Endothelial cell (in vitro differentiated cells): ENCODE measurements at regions not wholly inside any gene's neighbourhood (a gene's known extent, or its start where the extent isn't known, plus 50 kb on each side); places are given as distances from the start of the nearest gene placed in this dataset.

Source experiments
- DNase-seq: peaks from one replicate; pipeline ENCODE4 v3.0.0; 2021; ENCODE audit warnings: low spot score
- H3K27ac Mint-ChIP-seq: one replicate; pipeline ENCODE4 v1.8.0; 2021; ENCODE audit warnings: mixed read lengths, inconsistent platforms; ENCODE audit not compliant: unreplicated experiment
- H3K27me3 Mint-ChIP-seq: one replicate; pipeline ENCODE4 v1.8.0; 2021; ENCODE audit warnings: mild to moderate bottlenecking, moderate library complexity, mixed read lengths, inconsistent platforms; ENCODE audit not compliant: unreplicated experiment
- H3K36me3 Mint-ChIP-seq: one replicate; pipeline ENCODE4 v1.8.0; 2021; ENCODE audit warnings: mild to moderate bottlenecking, low read depth, mixed read lengths, inconsistent platforms; ENCODE audit not compliant: unreplicated experiment
- H3K4me1 Mint-ChIP-seq: one replicate; pipeline ENCODE4 v1.8.0; 2021; ENCODE audit warnings: mild to moderate bottlenecking, mixed read lengths, inconsistent platforms; ENCODE audit not compliant: unreplicated experiment
- H3K4me3 Mint-ChIP-seq: one replicate; pipeline ENCODE4 v1.8.0; 2021; ENCODE audit warnings: mild to moderate bottlenecking, mixed read lengths, inconsistent platforms; ENCODE audit not compliant: unreplicated experiment
- H3K9me3 Mint-ChIP-seq: one replicate; pipeline ENCODE4 v1.8.0; 2021; ENCODE audit warnings: mixed read lengths, inconsistent platforms; ENCODE audit not compliant: unreplicated experiment
- CTCF ChIP-seq: fragments of 200-600 bp; sonication (generic); IDR thresholded peaks from one replicate; pipeline ENCODE4 v1.5.0; 2021; ENCODE audit warnings: antibody characterized with exemption; ENCODE audit not compliant: unreplicated experiment

DNA sequence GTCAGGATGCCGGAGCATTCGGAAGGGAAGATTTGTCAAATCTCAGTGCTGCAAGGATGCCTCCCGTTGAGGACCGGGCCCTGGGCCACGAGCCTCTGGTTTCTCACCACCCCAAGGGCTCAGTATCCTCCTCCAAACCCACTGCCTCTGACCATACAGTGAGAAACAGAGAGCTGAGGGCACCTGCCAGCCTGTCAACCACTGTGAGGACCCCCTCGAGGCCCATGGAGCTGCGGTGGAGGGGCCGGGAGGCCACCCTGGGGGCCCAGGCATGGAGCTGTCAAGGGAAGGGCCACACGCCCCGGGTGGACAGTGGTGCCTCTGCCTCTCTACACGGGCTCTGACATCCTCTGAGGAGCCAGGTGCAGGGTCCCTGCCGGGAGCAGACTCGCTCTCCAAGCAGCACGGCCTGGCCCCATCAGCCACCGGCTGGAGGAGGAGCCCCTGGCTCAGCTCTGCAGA is 248.0 kb upstream of the TCERG1L start:
- Mint-ChIP-seq H3K36me3 (peaks cover 13% of the 10 kb centered on the region), H3K27me3 (peaks cover 11% of the 10 kb centered on the region), H3K27ac (no peak overlapping the region), H3K9me3 (peaks cover 43% of the 10 kb centered on the region), H3K4me1 (no peaks in the 10 kb centered on the region), H3K4me3 (no peak overlapping the region)
- no peak for TF ChIP-seq CTCF
- DNase-seq, result no peak

GRCh38 chr10:131560166-131560565 is 248.6 kb upstream of the TCERG1L start:
- no peak for DNase-seq
- Mint-ChIP-seq H3K36me3 (peaks cover 13% of the 10 kb centered on the region), H3K9me3 (peaks cover 43% of the 10 kb centered on the region), H3K4me1 (no peaks in the 10 kb centered on the region), H3K27ac (no peak overlapping the region), H3K27me3 (peaks cover 11% of the 10 kb centered on the region), H3K4me3 (no peak overlapping the region)
- no peak for TF ChIP-seq CTCF

DNA sequence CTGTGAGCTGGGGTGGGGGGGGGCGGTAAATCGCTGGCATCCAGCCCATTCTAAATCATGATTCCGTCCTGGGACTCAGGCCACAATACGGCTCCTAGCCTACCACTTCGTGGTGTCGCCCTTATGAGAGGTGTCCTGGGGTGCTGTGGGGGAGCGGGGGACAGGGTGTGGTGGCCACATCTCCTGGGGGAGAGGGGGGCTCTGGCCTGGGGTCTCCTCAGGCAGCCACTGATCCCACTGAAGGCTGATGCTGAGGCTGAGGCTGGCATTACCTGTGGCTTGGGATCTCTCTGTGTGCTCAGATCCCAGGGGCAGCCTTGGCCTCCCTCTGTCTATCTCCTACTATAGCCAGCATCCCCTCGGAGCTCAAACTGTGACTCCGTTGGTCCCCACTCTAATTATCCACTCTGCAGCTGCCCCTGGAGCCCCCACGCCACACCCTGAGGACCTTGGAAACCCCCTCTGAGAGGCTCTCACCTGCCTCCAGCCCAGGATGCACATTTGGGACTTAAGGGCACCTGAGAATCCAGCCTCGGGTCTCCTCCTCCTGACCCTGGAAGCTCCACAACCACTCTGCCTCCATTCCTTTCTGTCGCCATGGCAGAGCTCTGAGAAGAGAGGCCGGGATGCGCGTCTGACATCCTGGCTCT is 249.3 kb upstream of the TCERG1L start:
- no peak for DNase-seq
- TF ChIP-seq CTCF, result no peak
- Mint-ChIP-seq H3K36me3 (peaks cover 13% of the 10 kb centered on the region), H3K9me3 (peaks cover 44% of the 10 kb centered on the region), H3K4me1 (no peaks in the 10 kb centered on the region), H3K27me3 (peaks cover 10% of the 10 kb centered on the region), H3K27ac (no peak overlapping the region), H3K4me3 (no peak overlapping the region)

GRCh38 chr10:131561897-131562296 is 250.4 kb upstream of the TCERG1L start:
- H3K4me3 Mint-ChIP-seq, result no peak overlapping the region
- peaks cover 8% of the 10 kb centered on the region for H3K27me3 Mint-ChIP-seq
- no peak for TF ChIP-seq CTCF
- DNase-seq, result no peak
- H3K27ac Mint-ChIP-seq, result no peak overlapping the region
- no peaks in the 10 kb centered on the region for H3K4me1 Mint-ChIP-seq
- peaks cover 15% of the 10 kb centered on the region for H3K36me3 Mint-ChIP-seq
- H3K9me3 Mint-ChIP-seq, result peaks cover 42% of the 10 kb centered on the region

DNA sequence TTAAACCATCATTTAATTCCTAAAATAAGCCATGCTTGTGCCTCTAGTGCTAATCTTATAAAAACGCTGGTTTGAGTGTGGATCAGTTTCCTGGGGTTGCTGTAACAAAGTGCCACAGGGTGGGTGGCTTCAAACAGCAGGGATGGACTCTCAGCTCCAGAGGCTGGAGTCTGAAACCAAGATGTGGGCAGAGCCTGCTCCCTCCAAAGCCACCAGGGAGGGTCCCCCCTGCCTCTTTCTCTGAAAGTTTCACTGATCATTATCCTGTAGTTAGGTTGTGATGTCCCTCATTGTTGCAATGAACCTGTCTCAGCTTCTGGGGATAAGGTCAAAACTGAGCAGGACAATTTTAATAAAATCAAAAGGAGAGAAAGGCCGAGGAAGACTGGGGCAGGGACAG is 251.9 kb upstream of the TCERG1L start:
- Mint-ChIP-seq H3K27ac (no peak overlapping the region), H3K4me1 (no peaks in the 10 kb centered on the region), H3K4me3 (no peak overlapping the region), H3K36me3 (peaks cover 12% of the 10 kb centered on the region), H3K27me3 (peaks cover 5% of the 10 kb centered on the region), H3K9me3 (peaks cover 48% of the 10 kb centered on the region)
- no peak for DNase-seq
- TF ChIP-seq CTCF, result no peak
